Naive thymus-derived CD4-positive, alpha-beta T cell (primary cell): ENCODE measurements at regions not wholly inside any gene's neighbourhood (a gene's known extent, or its start where the extent isn't known, plus 50 kb on each side); places are given as distances from the start of the nearest gene placed in this dataset.

Experiments
- ATAC-seq: fragments of 150-1000 bp; cut with Tn5 transposase; 2 replicates; pipeline ENCODE4 v1.10.0; 2021; ENCODE audit warnings: mild to moderate bottlenecking, moderate library complexity
- CTCF ChIA-PET: fragments of 350-600 bp; sonication (Branson Sonifier 250); formaldehyde crosslinking; loops from one replicate; lab custom pipeline; 2021; ENCODE audit warnings: antibody characterized with exemption; lab: Charles Lee
- POLR2A ChIA-PET: fragments of 350-600 bp; sonication (Branson Sonifier 250); formaldehyde crosslinking; loops from one replicate; lab custom pipeline; 2021; ENCODE audit warnings: antibody characterized with exemption, inconsistent platforms; lab: Charles Lee
- DNase-seq, 9 donors: peaks; one replicate each; pipeline versions ENCODE4 v3.0.0 to v3.0.0-alpha.2; 2020 to 2022; ENCODE audit warnings: mixed read lengths in 1 of 9
- H3K27ac ChIP-seq: one replicate; pipeline ENCODE4 v1.7.0; 2013; ENCODE audit warnings: mild to moderate bottlenecking, low read depth, low read length, moderate library complexity
- H3K27me3 ChIP-seq, 2 donors: one replicate each; pipeline ENCODE4 v1.7.0; 2013; ENCODE audit warnings: low read length in 2 of 2, mild to moderate bottlenecking in 2 of 2, moderate library complexity in 2 of 2; ENCODE audit not compliant: control insufficient read depth in 2 of 2, insufficient read depth in 2 of 2
- H3K36me3 ChIP-seq, 3 experiments: 1 replicate in 2 of 3; 2 replicates in 1 of 3; pipeline ENCODE4 v1.7.0; 2013; ENCODE audit warnings: low read length in 3 of 3, mild to moderate bottlenecking in 3 of 3, moderate library complexity in 1 of 3; ENCODE audit not compliant: insufficient read depth in 3 of 3, control insufficient read depth in 2 of 3
- H3K4me1 ChIP-seq, 2 donors: one replicate each; pipeline ENCODE4 v1.7.0; 2013; ENCODE audit warnings: low read length in 2 of 2, mild to moderate bottlenecking in 2 of 2, moderate library complexity in 1 of 2; ENCODE audit not compliant: control insufficient read depth in 2 of 2, insufficient read depth in 2 of 2
- H3K4me3 ChIP-seq: 2 replicates; pipeline ENCODE4 v1.7.0; 2013; ENCODE audit warnings: mild to moderate bottlenecking, low read length
- H3K9me3 ChIP-seq, 3 experiments: 1 replicate in 2 of 3; 2 replicates in 1 of 3; pipeline ENCODE4 v1.7.0; 2013; ENCODE audit warnings: low read length in 3 of 3; ENCODE audit not compliant: control insufficient read depth in 2 of 3
- H3K27ac Mint-ChIP-seq, 9 donors: one replicate each; pipeline ENCODE4 v1.8.0; 2020 to 2022; ENCODE audit warnings: mixed read lengths in 9 of 9, mild to moderate bottlenecking in 8 of 9, moderate library complexity in 5 of 9, inconsistent platforms in 2 of 9
- H3K27me3 Mint-ChIP-seq, 5 donors: one replicate each; pipeline ENCODE4 v1.8.0; 2021 to 2022; ENCODE audit warnings: mixed read lengths in 5 of 5, mild to moderate bottlenecking in 1 of 5
- H3K36me3 Mint-ChIP-seq, 5 donors: one replicate each; pipeline ENCODE4 v1.8.0; 2020 to 2022; ENCODE audit warnings: mixed read lengths in 5 of 5, mild to moderate bottlenecking in 3 of 5, inconsistent platforms in 1 of 5
- H3K4me1 Mint-ChIP-seq, 7 donors: one replicate each; pipeline ENCODE4 v1.8.0; 2020 to 2022; ENCODE audit warnings: mixed read lengths in 7 of 7, mild to moderate bottlenecking in 3 of 7, inconsistent platforms in 1 of 7
- H3K4me3 Mint-ChIP-seq, 10 donors: one replicate each; pipeline ENCODE4 v1.8.0; 2020 to 2022; ENCODE audit warnings: mild to moderate bottlenecking in 10 of 10, mixed read lengths in 10 of 10, moderate library complexity in 6 of 10, inconsistent platforms in 2 of 10
- H3K9me3 Mint-ChIP-seq, 11 donors: one replicate each; pipeline ENCODE4 v1.8.0; 2020 to 2022; ENCODE audit warnings: mixed read lengths in 11 of 11, mild to moderate bottlenecking in 4 of 11, inconsistent platforms in 1 of 11, moderate library complexity in 1 of 11
- intact Hi-C, 2 donors: fragments of 100-400 bp; cut with micrococcal nuclease; formaldehyde crosslinking; loops; one replicate each; pipeline ENCODE4 v1.15.1; 2023

GRCh38 chr3:28703843-28704242 lies 355.2 kb upstream of the AZI2 start:
- H3K4me1 Mint-ChIP-seq = peaks cover 0 to 2% (median 0%) of the 10 kb centered on the region in 7 donors
- H3K4me1 ChIP-seq = no peaks in the 10 kb centered on the region
- peaks cover 0 to 4% (median 0%) of the 10 kb centered on the region in 5 donors for H3K27me3 Mint-ChIP-seq
- no peak overlapping the region for H3K4me3 Mint-ChIP-seq
- no peaks in the 10 kb centered on the region for H3K36me3 ChIP-seq
- H3K27ac Mint-ChIP-seq = no peak overlapping the region
- DNase-seq = no peak
- no peaks in the 10 kb centered on the region for H3K36me3 Mint-ChIP-seq
- peaks cover 0 to 11% (median 3%) of the 10 kb centered on the region in 11 donors for H3K9me3 Mint-ChIP-seq
- ChIA-PET CTCF (no interaction called here), POLR2A (no interaction called here)
- ATAC-seq = no peak
- no peaks in the 10 kb centered on the region for H3K9me3 ChIP-seq
- no peak overlapping the region for H3K27ac ChIP-seq
- H3K27me3 ChIP-seq = no peaks in the 10 kb centered on the region
- intact Hi-C loops = no loop called here
- H3K4me3 ChIP-seq = no peak overlapping the region

- Mint-ChIP-seq H3K27me3 (peaks cover 0 to 15% (median 4%) of the 10 kb centered on the region in 5 donors), H3K9me3 (peaks cover 0 to 25% (median 4%) of the 10 kb centered on the region in 11 donors), H3K36me3 (peaks cover 0 to 3% (median 0%) of the 10 kb centered on the region in 5 donors), H3K27ac (no peak overlapping the region), H3K4me3 (no peak overlapping the region), H3K4me1 (peaks cover 0 to 2% (median 0%) of the 10 kb centered on the region in 7 donors)
- Histone ChIP-seq H3K4me1 (no peaks in the 10 kb centered on the region), H3K9me3 (no peaks in the 10 kb centered on the region), H3K27me3 (no peaks in the 10 kb centered on the region), H3K36me3 (no peaks in the 10 kb centered on the region), H3K4me3 (no peak overlapping the region), H3K27ac (no peak overlapping the region)
- ATAC-seq = no peak
- POLR2A ChIA-PET = no interaction called here
- intact Hi-C loops = no loop called here
- no peak for DNase-seq
- CTCF ChIA-PET = no interaction called here
Observed at GRCh38 chr3:28711293-28711692, 362.7 kb upstream of the AZI2 start.

- CTCF ChIA-PET = no interaction called here
Observed at GRCh38 chr3:28716939-28717338, 368.3 kb upstream of the AZI2 start.

DNA sequence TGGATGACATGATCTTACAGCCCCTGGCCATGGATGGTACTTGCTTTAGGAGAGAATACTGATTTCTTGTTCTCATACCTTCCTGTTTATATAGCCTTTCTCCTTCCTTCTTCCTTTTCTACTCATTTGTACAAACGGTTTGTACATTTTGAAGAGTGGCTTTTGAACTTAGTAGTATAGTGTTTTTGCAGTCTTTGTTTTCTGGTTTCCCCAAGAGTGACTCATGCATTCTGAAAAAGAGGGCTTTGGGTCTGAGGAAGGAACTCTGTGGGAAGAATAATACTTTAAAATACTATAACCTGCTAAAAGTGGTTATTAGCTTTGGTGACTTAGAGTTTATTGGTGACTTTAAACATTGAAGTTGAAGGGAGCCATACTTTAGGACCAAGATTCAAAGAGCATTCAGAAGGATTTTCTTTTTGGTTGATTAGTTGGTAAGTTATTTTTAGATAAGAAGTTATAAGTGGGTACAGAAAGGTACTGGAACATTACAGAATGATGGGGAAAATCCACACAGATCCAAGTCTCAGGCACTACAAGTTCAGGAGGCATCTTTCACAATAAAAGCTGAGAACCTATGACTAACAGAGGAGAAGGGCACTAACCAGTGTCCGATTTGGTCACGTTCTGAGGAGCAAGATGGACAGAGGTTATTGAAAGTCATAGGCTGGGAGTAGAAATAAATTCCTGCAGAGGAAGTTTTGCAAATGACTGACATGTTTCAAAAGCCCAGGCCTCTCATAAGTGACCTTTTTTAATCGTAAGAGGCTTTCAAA lies 369.6 kb upstream of the AZI2 start:
- ChIA-PET POLR2A (no interaction called here), CTCF (no interaction called here)
- Histone ChIP-seq H3K27ac (no peak overlapping the region), H3K9me3 (no peaks in the 10 kb centered on the region), H3K36me3 (no peaks in the 10 kb centered on the region), H3K4me3 (no peak overlapping the region), H3K4me1 (no peaks in the 10 kb centered on the region), H3K27me3 (no peaks in the 10 kb centered on the region)
- no peak overlapping the region for H3K27ac Mint-ChIP-seq
- H3K9me3 Mint-ChIP-seq = peaks cover 0 to 40% (median 7%) of the 10 kb centered on the region in 11 donors
- H3K4me3 Mint-ChIP-seq = no peak overlapping the region
- intact Hi-C loops = no loop called here
- H3K36me3 Mint-ChIP-seq = peaks cover 0 to 6% (median 0%) of the 10 kb centered on the region in 5 donors
- peaks cover 0 to 7% (median 0%) of the 10 kb centered on the region in 5 donors for H3K27me3 Mint-ChIP-seq
- H3K4me1 Mint-ChIP-seq = peaks cover 0 to 2% (median 0%) of the 10 kb centered on the region in 7 donors
- ATAC-seq (no peak), DNase-seq (no peak)

More at GRCh38 chr3:28716939-28717338, 368.3 kb upstream of the AZI2 start:
- H3K36me3 Mint-ChIP-seq = peaks cover 0 to 6% (median 0%) of the 10 kb centered on the region in 5 donors
- no peak for DNase-seq
- Histone ChIP-seq H3K4me3 (no peak overlapping the region), H3K36me3 (no peaks in the 10 kb centered on the region), H3K27ac (no peak overlapping the region), H3K9me3 (no peaks in the 10 kb centered on the region), H3K4me1 (no peaks in the 10 kb centered on the region), H3K27me3 (no peaks in the 10 kb centered on the region)
- H3K4me1 Mint-ChIP-seq = peaks cover 0 to 2% (median 0%) of the 10 kb centered on the region in 7 donors
- no peak overlapping the region for H3K27ac Mint-ChIP-seq
- peaks cover 0 to 7% (median 0%) of the 10 kb centered on the region in 5 donors for H3K27me3 Mint-ChIP-seq
- intact Hi-C loops = no loop called here
- no peak for ATAC-seq
- no peak overlapping the region for H3K4me3 Mint-ChIP-seq
- POLR2A ChIA-PET = no interaction called here
- H3K9me3 Mint-ChIP-seq = peaks cover 0 to 33% (median 6%) of the 10 kb centered on the region in 11 donors

GRCh38 chr3:28726840-28727239 lies 378.2 kb upstream of the AZI2 start:
- H3K27me3 Mint-ChIP-seq = no peaks in the 10 kb centered on the region
- no peaks in the 10 kb centered on the region for H3K4me1 Mint-ChIP-seq
- H3K36me3 Mint-ChIP-seq = peaks cover 0 to 3% (median 0%) of the 10 kb centered on the region in 5 donors
- Histone ChIP-seq H3K4me3 (no peak overlapping the region), H3K36me3 (no peaks in the 10 kb centered on the region), H3K27ac (no peak overlapping the region), H3K27me3 (no peaks in the 10 kb centered on the region), H3K9me3 (peaks cover 0 to 4% (median 0%) of the 10 kb centered on the region in 3 experiments), H3K4me1 (no peaks in the 10 kb centered on the region)
- DNase-seq = no peak
- no peak for ATAC-seq
- no peak overlapping the region for H3K27ac Mint-ChIP-seq
- CTCF ChIA-PET = no interaction called here
- no peak overlapping the region for H3K4me3 Mint-ChIP-seq
- POLR2A ChIA-PET = no interaction called here
- peaks cover 0 to 32% (median 8%) of the 10 kb centered on the region in 11 donors for H3K9me3 Mint-ChIP-seq
- intact Hi-C loops = no loop called here

- Histone ChIP-seq H3K9me3 (peaks cover 0 to 4% (median 0%) of the 10 kb centered on the region in 3 experiments), H3K27ac (no peak overlapping the region), H3K27me3 (no peaks in the 10 kb centered on the region), H3K4me3 (no peak overlapping the region), H3K4me1 (no peaks in the 10 kb centered on the region), H3K36me3 (no peaks in the 10 kb centered on the region)
- ChIA-PET POLR2A (no interaction called here), CTCF (no interaction called here)
- Mint-ChIP-seq H3K9me3 (peaks cover 0 to 34% (median 8%) of the 10 kb centered on the region in 11 donors), H3K4me3 (no peak overlapping the region), H3K27ac (no peak overlapping the region), H3K36me3 (peaks cover 0 to 3% (median 0%) of the 10 kb centered on the region in 5 donors), H3K27me3 (no peaks in the 10 kb centered on the region), H3K4me1 (no peaks in the 10 kb centered on the region)
- ATAC-seq (no peak), DNase-seq (no peak)
- intact Hi-C loops = no loop called here
Observed at GRCh38 chr3:28727307-28727706, 378.7 kb upstream of the AZI2 start.

- POLR2A ChIA-PET = no interaction called here
Observed at GRCh38 chr3:28738425-28738824, 389.8 kb upstream of the AZI2 start.

More at GRCh38 chr3:28738425-28738824, 389.8 kb upstream of the AZI2 start:
- H3K4me3 Mint-ChIP-seq = no peak overlapping the region
- no peak overlapping the region for H3K4me3 ChIP-seq
- intact Hi-C loops = no loop called here
- H3K36me3 Mint-ChIP-seq = no peaks in the 10 kb centered on the region
- no peak overlapping the region for H3K27ac ChIP-seq
- no peak for ATAC-seq
- H3K36me3 ChIP-seq = no peaks in the 10 kb centered on the region
- no peaks in the 10 kb centered on the region for H3K27me3 ChIP-seq
- H3K27me3 Mint-ChIP-seq = peaks cover 0 to 8% (median 0%) of the 10 kb centered on the region in 5 donors
- peaks cover 0 to 8% (median 0%) of the 10 kb centered on the region in 3 experiments for H3K9me3 ChIP-seq
- no peaks in the 10 kb centered on the region for H3K4me1 ChIP-seq
- CTCF ChIA-PET = no interaction called here
- H3K4me1 Mint-ChIP-seq = no peaks in the 10 kb centered on the region
- no peak overlapping the region for H3K27ac Mint-ChIP-seq
- DNase-seq = no peak
- peaks cover 10 to 30% (median 13%) of the 10 kb centered on the region in 11 donors for H3K9me3 Mint-ChIP-seq
